ENCODE measurements at regions not wholly inside any gene's neighbourhood (a gene's known extent, or its start where the extent isn't known, plus 50 kb on each side); places are given as distances from the start of the nearest gene placed in this dataset.

DNA sequence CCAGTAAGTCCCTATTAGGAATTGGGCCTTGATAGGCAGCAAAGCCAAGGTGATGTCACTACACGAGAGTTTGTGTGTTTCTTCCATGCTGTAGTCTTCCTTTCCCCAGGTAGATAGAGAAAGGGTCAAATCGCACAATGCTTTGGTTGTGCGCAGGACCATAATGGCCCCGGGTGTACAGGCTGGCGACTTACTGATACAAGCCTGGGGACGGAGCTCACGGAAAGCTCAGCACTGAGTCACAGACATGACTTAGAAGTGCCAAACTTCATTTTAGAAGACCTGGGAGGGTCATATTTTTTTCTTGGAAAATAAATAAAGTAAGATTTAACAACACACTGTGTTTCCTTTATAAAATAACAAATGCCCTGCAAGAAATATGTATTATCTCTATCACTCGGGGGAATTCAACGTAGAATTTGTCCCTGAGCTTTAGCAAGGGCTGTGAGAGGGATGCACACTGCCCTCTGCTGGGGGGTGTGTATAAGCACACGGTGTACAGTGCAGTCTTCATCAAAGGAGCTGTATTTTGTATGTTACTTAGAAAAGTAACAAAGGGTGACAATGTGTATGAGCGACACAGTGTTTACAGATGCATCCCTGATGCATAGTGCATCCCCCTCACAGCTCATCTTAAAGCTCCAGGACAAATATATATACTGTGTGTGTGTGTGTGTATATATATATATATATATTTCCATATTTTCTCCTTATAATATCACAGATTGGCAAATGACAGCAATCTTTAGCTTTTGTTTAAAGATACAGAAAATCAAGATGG is 254.5 kb upstream of the VEGFC start:
- TF ChIP-seq, protein P1, sequence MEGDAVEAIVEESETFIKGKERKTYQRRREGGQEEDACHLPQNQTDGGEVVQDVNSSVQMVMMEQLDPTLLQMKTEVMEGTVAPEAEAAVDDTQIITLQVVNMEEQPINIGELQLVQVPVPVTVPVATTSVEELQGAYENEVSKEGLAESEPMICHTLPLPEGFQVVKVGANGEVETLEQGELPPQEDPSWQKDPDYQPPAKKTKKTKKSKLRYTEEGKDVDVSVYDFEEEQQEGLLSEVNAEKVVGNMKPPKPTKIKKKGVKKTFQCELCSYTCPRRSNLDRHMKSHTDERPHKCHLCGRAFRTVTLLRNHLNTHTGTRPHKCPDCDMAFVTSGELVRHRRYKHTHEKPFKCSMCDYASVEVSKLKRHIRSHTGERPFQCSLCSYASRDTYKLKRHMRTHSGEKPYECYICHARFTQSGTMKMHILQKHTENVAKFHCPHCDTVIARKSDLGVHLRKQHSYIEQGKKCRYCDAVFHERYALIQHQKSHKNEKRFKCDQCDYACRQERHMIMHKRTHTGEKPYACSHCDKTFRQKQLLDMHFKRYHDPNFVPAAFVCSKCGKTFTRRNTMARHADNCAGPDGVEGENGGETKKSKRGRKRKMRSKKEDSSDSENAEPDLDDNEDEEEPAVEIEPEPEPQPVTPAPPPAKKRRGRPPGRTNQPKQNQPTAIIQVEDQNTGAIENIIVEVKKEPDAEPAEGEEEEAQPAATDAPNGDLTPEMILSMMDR (IDR thresholded peaks at IDR 0.05; ENCODE audit: low read depth, low read length), result peak; percentile 92
- Histone ChIP-seq H3K27me3 (no peaks in the 10 kb centered on the region), H3K9me3 (no peaks in the 10 kb centered on the region), H3K4me1 (no peaks in the 10 kb centered on the region), H3K4me3 (ENCODE audit: low read depth, low read length) (no peak overlapping the region), H3K36me3 (no peaks in the 10 kb centered on the region)
- peak; percentile 78 for DNase-seq

DNA sequence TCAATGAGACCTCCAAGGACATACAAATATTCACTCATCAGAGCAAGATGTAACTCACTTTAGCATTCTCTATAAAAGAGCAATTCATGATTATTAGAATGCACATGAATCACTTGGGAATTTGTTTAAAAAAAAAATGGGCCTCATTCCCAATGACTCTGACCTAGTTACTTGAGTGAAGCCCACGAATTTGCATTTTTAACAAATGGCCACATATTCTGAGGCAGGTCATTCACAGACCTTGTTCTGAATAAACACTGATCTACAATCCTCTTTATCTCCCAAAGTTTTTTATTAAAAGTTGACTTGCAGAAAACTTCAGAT is 255.1 kb upstream of the VEGFC start:
- DNase-seq, result no peak

GRCh38 chr4:177051473-177052060 is 258.1 kb upstream of the NEIL3 start:
- peak; percentile 69 for DNase-seq
- H3K27me3 ChIP-seq, result no peaks in the 10 kb centered on the region
- no peaks in the 10 kb centered on the region for H3K36me3 ChIP-seq
- H3K4me3 ChIP-seq (ENCODE audit: low read depth, low read length), result no peak overlapping the region
- 0 out of 2 replicates have a peak, but pooled peaks cover 3% of the 10 kb centered on the region for H3K9me3 ChIP-seq
- H3K4me1 ChIP-seq, result no peaks in the 10 kb centered on the region
- TF ChIP-seq, protein P1 (IDR thresholded peaks at IDR 0.05; ENCODE audit: low read depth, low read length), result peak; percentile 87

More for the DNA sequence above, 255.1 kb upstream of the VEGFC start:
- no peaks in the 10 kb centered on the region for H3K9me3 ChIP-seq
- no peaks in the 10 kb centered on the region for H3K4me1 ChIP-seq
- TF ChIP-seq, protein P1 (IDR thresholded peaks at IDR 0.05; ENCODE audit: low read depth, low read length), result no peak
- no peak overlapping the region for H3K4me3 ChIP-seq (ENCODE audit: low read depth, low read length)
- no peaks in the 10 kb centered on the region for H3K36me3 ChIP-seq
- H3K27me3 ChIP-seq, result no peaks in the 10 kb centered on the region

DNA sequence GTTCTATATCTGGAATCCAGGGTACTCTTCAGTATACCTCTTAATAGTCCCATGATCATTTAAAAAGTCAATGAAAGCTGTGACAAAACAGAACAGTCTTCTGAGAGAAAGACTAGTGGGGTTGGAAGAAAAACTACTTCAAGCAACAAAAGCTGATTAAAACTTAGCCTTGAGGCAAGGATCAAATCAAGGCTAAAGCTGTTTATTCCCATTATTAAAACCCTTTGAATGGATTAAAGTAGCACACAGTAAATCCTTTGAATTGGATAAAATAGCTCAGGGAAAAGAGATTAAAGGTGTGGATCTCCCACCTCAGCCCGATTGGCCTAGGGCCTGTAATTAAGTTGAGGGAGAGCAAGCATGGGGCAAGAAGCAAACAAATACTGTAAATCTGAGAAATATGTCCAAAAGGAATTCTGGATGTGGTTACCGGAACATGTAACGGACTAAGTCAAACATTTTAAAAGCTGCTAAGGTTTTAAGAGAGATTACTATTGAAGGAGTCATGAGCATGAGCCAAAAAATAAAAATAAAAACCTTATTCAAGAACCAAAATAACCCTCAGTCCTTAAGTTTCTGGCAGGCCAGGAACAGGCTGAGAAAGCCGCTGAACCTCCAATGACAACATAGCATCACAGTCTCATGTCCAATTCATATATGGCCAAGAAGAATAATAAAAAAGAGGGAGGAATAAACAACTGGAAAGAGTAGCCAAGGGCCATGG is 257.3 kb upstream of the NEIL3 start:
- Histone ChIP-seq H3K4me3 (ENCODE audit: low read depth, low read length) (no peak overlapping the region), H3K36me3 (no peaks in the 10 kb centered on the region), H3K27me3 (no peaks in the 10 kb centered on the region), H3K9me3 (0 out of 2 replicates have a peak, but pooled peaks cover 3% of the 10 kb centered on the region), H3K4me1 (no peaks in the 10 kb centered on the region; the same call in 1 of the 2 replicates)
- no peak for DNase-seq
- TF ChIP-seq, protein P1 (IDR thresholded peaks at IDR 0.05; ENCODE audit: low read depth, low read length), result no peak

GRCh38 chr4:177057186-177057585 is 252.5 kb upstream of the NEIL3 start:
- no peaks in the 10 kb centered on the region; the same call in 1 of the 2 replicates for H3K4me1 ChIP-seq
- TF ChIP-seq, protein P1 (IDR thresholded peaks at IDR 0.05; ENCODE audit: low read depth, low read length), result no peak
- no peaks in the 10 kb centered on the region for H3K27me3 ChIP-seq
- no peaks in the 10 kb centered on the region for H3K36me3 ChIP-seq
- H3K9me3 ChIP-seq, result 0 out of 2 replicates have a peak, but pooled peaks cover 3% of the 10 kb centered on the region
- no peak overlapping the region for H3K4me3 ChIP-seq (ENCODE audit: low read depth, low read length)
- no peak for DNase-seq
